ENCODE measurements at regions not wholly inside any gene's neighbourhood (a gene's known extent, or its start where the extent isn't known, plus 50 kb on each side); places are given as distances from the start of the nearest gene placed in this dataset.

DNA sequence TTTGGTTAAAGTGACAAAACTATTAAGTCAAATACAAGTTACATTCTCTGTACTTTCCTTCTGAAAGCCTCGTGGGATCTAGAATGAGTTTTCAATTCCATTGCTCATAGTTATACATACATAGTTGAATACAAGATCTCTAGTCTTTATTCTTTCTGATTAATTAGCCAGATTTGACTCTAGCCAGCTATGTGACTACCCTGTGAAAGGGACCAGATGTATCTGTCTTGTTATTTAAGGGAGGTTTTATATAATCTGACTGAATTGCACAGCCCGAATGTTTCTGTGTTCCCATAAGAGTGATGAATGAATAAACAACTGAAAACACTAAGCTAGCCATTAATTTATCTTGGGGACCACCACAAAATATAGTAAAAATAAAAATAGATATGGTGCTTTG, 166.7 kb downstream of the TMEM167A start:
- no peaks in the 10 kb centered on the region for H3K4me1 ChIP-seq (ENCODE audit: insufficient read depth, low read length)
- no peak overlapping the region for H3K4me3 ChIP-seq (ENCODE audit: low read length)
- no peak overlapping the region for H2AFZ ChIP-seq (ENCODE audit: low read depth, low read length)

GRCh38 chr5:82909771-82910170, 167.4 kb downstream of the TMEM167A start:
- H3K27me3 ChIP-seq (ENCODE audit: insufficient read depth, low read length): no peaks in the 10 kb centered on the region
- H2AFZ ChIP-seq (ENCODE audit: low read depth, low read length): no peak overlapping the region
- no peaks in the 10 kb centered on the region for H3K36me3 ChIP-seq (ENCODE audit: insufficient read depth, low read length)
- H3K4me3 ChIP-seq (ENCODE audit: low read length): no peak overlapping the region
- H3K4me1 ChIP-seq (ENCODE audit: insufficient read depth, low read length): no peaks in the 10 kb centered on the region
- no peaks in the 10 kb centered on the region for H3K9me3 ChIP-seq (ENCODE audit: low read length)

More for the DNA sequence above, 166.7 kb downstream of the TMEM167A start:
- Histone ChIP-seq H3K27me3 (ENCODE audit: insufficient read depth, low read length) (no peaks in the 10 kb centered on the region), H3K9me3 (ENCODE audit: low read length) (no peaks in the 10 kb centered on the region), H3K36me3 (ENCODE audit: insufficient read depth, low read length) (no peaks in the 10 kb centered on the region)

DNA sequence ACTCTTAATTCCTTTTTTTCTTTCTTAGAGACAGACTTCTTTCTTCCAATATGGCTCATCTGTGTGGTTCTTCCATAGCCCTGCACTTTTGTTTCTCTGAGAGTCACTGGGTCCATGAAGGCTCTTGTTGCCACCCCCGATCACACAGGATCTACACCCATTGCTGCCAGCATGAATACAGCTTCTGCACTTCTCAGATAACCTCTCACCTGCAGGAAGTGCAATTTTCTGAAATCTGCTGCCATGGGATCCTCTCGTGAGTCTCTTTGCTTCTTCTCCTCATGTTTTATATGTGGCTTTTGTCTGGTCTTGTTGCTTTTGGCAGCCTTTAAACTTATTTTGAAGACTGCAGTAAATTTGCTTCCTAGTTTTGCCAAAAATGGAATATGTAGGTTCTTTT, 171.2 kb downstream of the TMEM167A start:
- Histone ChIP-seq H3K4me3 (ENCODE audit: low read length) (no peak overlapping the region), H3K4me1 (ENCODE audit: insufficient read depth, low read length) (no peaks in the 10 kb centered on the region), H3K9me3 (ENCODE audit: low read length) (no peaks in the 10 kb centered on the region), H3K27me3 (ENCODE audit: insufficient read depth, low read length) (no peaks in the 10 kb centered on the region), H2AFZ (ENCODE audit: low read depth, low read length) (no peak overlapping the region), H3K36me3 (ENCODE audit: insufficient read depth, low read length) (no peaks in the 10 kb centered on the region)

- Histone ChIP-seq H3K4me3 (ENCODE audit: low read length) (no peak overlapping the region), H3K4me1 (ENCODE audit: insufficient read depth, low read length) (no peaks in the 10 kb centered on the region), H3K27me3 (ENCODE audit: insufficient read depth, low read length) (no peaks in the 10 kb centered on the region), H3K9me3 (ENCODE audit: low read length) (no peaks in the 10 kb centered on the region), H3K36me3 (ENCODE audit: insufficient read depth, low read length) (no peaks in the 10 kb centered on the region), H2AFZ (ENCODE audit: low read depth, low read length) (no peak overlapping the region)
Measured at GRCh38 chr5:82901281-82901888, 175.8 kb downstream of the TMEM167A start.

- H3K4me1 ChIP-seq (ENCODE audit: insufficient read depth, low read length): peaks cover 10% of the 10 kb centered on the region
- no peak overlapping the region for H3K4me3 ChIP-seq (ENCODE audit: low read length)
- H3K9me3 ChIP-seq (ENCODE audit: low read length): no peaks in the 10 kb centered on the region
- H3K27me3 ChIP-seq (ENCODE audit: insufficient read depth, low read length): no peaks in the 10 kb centered on the region
- H2AFZ ChIP-seq (ENCODE audit: low read depth, low read length): peak overlapping the region; percentile 3
- H3K36me3 ChIP-seq (ENCODE audit: insufficient read depth, low read length): no peaks in the 10 kb centered on the region
Measured at GRCh38 chr5:82894716-82895115, 182.5 kb downstream of the TMEM167A start.

DNA sequence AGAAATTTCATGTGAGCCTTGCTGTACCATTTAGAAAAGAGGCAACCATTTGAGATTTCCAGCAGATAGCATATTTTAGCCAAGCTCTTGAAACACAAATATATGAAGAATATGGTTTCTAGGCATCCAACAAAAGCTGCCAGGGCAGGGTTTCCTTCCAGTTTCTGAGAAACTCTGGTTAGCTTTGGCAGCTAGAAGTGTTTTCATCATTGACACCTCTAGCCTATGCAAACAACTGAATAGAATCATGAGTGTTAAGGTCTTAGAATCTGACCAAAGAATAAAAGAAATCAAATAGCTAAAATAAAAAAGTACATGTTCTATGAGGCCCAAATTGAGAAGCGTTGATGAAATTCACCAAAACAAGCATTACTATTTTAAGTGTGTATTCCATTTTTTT, 188.1 kb downstream of the TMEM167A start:
- Histone ChIP-seq H3K9me3 (ENCODE audit: low read length) (no peaks in the 10 kb centered on the region), H3K4me1 (ENCODE audit: insufficient read depth, low read length) (no peaks in the 10 kb centered on the region), H3K4me3 (ENCODE audit: low read length) (no peak overlapping the region), H3K27me3 (ENCODE audit: insufficient read depth, low read length) (no peaks in the 10 kb centered on the region), H3K36me3 (ENCODE audit: insufficient read depth, low read length) (no peaks in the 10 kb centered on the region), H2AFZ (ENCODE audit: low read depth, low read length) (no peak overlapping the region)

DNA sequence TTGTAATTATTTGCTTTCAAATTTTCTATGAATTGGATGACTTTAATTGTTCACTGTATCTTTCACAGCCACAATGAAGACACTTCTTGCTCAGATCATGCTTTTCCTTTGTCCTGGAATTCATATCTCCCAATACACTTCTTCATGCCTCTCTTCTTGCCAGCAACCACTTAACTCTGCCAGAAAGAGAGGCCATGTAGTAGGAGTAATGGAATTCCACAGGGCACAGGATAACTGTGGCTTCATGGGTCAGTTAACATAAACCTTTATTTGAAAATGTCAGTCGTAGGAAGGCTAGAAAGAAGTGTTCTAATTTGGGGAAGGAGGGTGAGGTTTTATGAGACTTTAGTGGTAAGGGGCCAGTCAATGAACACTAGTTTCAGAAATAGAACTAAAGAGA, 190.3 kb downstream of the TMEM167A start:
- Histone ChIP-seq H3K4me3 (ENCODE audit: low read length) (no peak overlapping the region), H3K9me3 (ENCODE audit: low read length) (no peaks in the 10 kb centered on the region), H3K36me3 (ENCODE audit: insufficient read depth, low read length) (no peaks in the 10 kb centered on the region), H2AFZ (ENCODE audit: low read depth, low read length) (no peak overlapping the region), H3K4me1 (ENCODE audit: insufficient read depth, low read length) (no peaks in the 10 kb centered on the region), H3K27me3 (ENCODE audit: insufficient read depth, low read length) (no peaks in the 10 kb centered on the region)

DNA sequence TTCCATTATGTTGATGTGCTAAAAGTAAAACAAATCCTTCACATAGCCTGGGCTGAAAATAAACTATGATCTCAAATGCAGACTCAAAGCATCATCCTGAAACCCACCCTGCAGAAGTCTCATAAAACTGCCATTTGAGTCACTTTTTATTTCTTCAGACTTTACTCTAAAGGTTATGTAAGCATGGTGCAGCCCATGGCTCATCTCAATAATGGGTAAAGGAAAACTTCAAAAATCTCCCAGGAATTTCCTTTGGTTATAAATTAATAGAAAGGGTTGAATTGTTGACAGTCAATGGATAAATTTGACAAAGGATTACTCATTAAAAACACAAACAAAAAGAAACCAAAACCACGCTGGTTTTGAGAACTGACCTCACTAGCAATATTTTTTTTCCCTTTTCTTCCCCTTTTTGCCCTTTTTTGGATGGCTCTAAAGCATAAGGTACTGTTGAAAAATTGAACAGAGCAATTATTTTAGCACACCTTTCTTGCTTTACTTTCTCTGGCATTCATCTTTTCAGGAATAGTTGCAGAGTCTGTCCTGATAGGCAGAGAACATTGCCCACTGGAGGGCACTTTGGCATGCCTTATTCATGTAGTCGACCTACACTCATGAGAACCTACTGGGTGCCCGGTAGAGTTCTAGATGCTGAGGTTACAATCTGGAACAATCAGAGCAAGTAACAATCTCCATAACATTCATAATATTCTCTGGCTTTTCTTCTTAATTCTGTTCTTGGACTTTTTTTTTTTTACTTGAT, 191.4 kb downstream of the TMEM167A start:
- H3K36me3 ChIP-seq (ENCODE audit: insufficient read depth, low read length): no peaks in the 10 kb centered on the region
- H3K4me3 ChIP-seq (ENCODE audit: low read length): no peak overlapping the region
- no peaks in the 10 kb centered on the region for H3K9me3 ChIP-seq (ENCODE audit: low read length)
- no peak overlapping the region for H2AFZ ChIP-seq (ENCODE audit: low read depth, low read length)
- no peaks in the 10 kb centered on the region for H3K27me3 ChIP-seq (ENCODE audit: insufficient read depth, low read length)
- H3K4me1 ChIP-seq (ENCODE audit: insufficient read depth, low read length): no peaks in the 10 kb centered on the region

DNA sequence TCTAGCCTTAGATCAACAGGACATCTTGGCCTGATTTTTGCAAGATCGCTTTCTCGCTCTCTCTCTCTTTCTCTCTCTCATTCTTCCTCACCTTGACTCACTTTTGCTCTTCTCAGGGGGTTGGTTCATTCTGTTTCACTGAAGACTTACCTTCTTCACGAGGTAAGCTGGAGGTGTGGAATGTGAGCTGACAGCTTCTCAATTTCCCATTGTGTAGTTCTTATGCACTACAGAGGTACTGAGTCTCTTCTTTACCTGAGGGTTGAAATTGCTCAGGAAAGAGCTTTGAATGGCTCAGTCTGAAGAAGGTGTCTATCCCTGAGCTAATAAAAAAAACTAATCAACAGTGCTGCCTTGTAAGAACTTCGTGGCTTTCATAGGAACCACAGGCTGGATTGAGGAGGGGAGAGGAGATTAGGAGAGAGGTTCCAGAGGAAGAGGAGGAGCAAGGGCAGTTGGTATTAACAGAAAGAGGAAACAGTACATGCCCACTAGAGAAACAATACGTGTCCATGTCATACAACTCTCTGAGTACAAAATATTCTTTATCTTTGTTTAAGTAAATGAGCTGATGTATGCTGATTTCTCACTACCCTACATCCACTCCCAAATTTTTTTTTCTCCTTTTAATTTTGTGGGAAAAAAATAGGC, 192.2 kb downstream of the TMEM167A start:
- Histone ChIP-seq H2AFZ (ENCODE audit: low read depth, low read length) (no peak overlapping the region), H3K4me3 (ENCODE audit: low read length) (no peak overlapping the region), H3K36me3 (ENCODE audit: insufficient read depth, low read length) (no peaks in the 10 kb centered on the region)

DNA sequence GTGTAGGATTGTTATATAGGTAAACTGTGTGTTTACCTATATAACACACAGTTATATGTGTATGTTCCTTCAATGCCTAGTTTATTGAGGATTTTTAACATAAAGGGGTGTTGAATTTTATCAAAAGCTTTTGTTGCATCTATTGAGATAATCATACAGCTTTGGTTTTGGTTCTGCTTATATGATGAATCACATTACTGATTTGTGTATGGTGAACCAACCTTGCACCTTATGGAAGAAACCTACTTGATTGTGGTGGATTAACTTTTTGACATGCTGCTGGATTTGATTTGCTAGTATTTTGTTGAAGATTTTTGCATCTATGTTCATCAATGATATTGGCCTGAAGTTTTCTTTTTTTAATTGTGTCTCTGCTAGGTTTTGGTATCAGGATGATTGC, 194.9 kb downstream of the TMEM167A start:
- no peak overlapping the region for H2AFZ ChIP-seq (ENCODE audit: low read depth, low read length)
- no peaks in the 10 kb centered on the region for H3K4me1 ChIP-seq (ENCODE audit: insufficient read depth, low read length)
- H3K27me3 ChIP-seq (ENCODE audit: insufficient read depth, low read length): no peaks in the 10 kb centered on the region
- H3K9me3 ChIP-seq (ENCODE audit: low read length): no peaks in the 10 kb centered on the region
- H3K4me3 ChIP-seq (ENCODE audit: low read length): no peak overlapping the region
- no peaks in the 10 kb centered on the region for H3K36me3 ChIP-seq (ENCODE audit: insufficient read depth, low read length)

More for the DNA sequence above, 192.2 kb downstream of the TMEM167A start:
- H3K9me3 ChIP-seq (ENCODE audit: low read length): no peaks in the 10 kb centered on the region
- H3K4me1 ChIP-seq (ENCODE audit: insufficient read depth, low read length): no peaks in the 10 kb centered on the region
- H3K27me3 ChIP-seq (ENCODE audit: insufficient read depth, low read length): no peaks in the 10 kb centered on the region

GRCh38 chr5:82881571-82882174, 195.5 kb downstream of the TMEM167A start:
- Histone ChIP-seq H3K27me3 (ENCODE audit: insufficient read depth, low read length) (no peaks in the 10 kb centered on the region), H3K9me3 (ENCODE audit: low read length) (no peaks in the 10 kb centered on the region), H3K4me3 (ENCODE audit: low read length) (no peak overlapping the region), H3K36me3 (ENCODE audit: insufficient read depth, low read length) (no peaks in the 10 kb centered on the region), H2AFZ (ENCODE audit: low read depth, low read length) (no peak overlapping the region), H3K4me1 (ENCODE audit: insufficient read depth, low read length) (no peaks in the 10 kb centered on the region)

GRCh38 chr5:82879089-82879488, 198.1 kb downstream of the TMEM167A start:
- H3K9me3 ChIP-seq (ENCODE audit: low read length): no peaks in the 10 kb centered on the region
- H3K4me3 ChIP-seq (ENCODE audit: low read length): no peak overlapping the region
- no peak overlapping the region for H2AFZ ChIP-seq (ENCODE audit: low read depth, low read length)

GRCh38 chr5:82873452-82873851, 203.7 kb downstream of the TMEM167A start:
- no peak overlapping the region for H2AFZ ChIP-seq (ENCODE audit: low read depth, low read length)
- H3K4me1 ChIP-seq (ENCODE audit: insufficient read depth, low read length): no peaks in the 10 kb centered on the region
- no peaks in the 10 kb centered on the region for H3K9me3 ChIP-seq (ENCODE audit: low read length)
- H3K27me3 ChIP-seq (ENCODE audit: insufficient read depth, low read length): no peaks in the 10 kb centered on the region
- no peak overlapping the region for H3K4me3 ChIP-seq (ENCODE audit: low read length)
- H3K36me3 ChIP-seq (ENCODE audit: insufficient read depth, low read length): no peaks in the 10 kb centered on the region

More at GRCh38 chr5:82879089-82879488, 198.1 kb downstream of the TMEM167A start:
- H3K27me3 ChIP-seq (ENCODE audit: insufficient read depth, low read length): no peaks in the 10 kb centered on the region
- H3K36me3 ChIP-seq (ENCODE audit: insufficient read depth, low read length): no peaks in the 10 kb centered on the region
- H3K4me1 ChIP-seq (ENCODE audit: insufficient read depth, low read length): no peaks in the 10 kb centered on the region

Measured in neuron (in vitro differentiated cells).